Upper lobe of left lung (tissue), 4 donors: ENCODE measurements at regions not wholly inside any gene's neighbourhood (a gene's known extent, or its start where the extent isn't known, plus 50 kb on each side); places are given as distances from the start of the nearest gene placed in this dataset.

Experiments used
- CTCF ChIP-seq, 6 experiments: fragments of 450-650 bp in 4 of 6; fragments of 200-600 bp in 2 of 6; sonication (generic) in 2 of 6; IDR thresholded peaks; one replicate each; pipeline ENCODE4 v1.5.1; 2016 to 2019; ENCODE audit warnings: antibody characterized with exemption in 6 of 6
- POLR2A ChIP-seq, 4 donors: fragments of 450-650 bp; IDR thresholded peaks; one replicate each; pipeline ENCODE4 v1.5.1; 2016 to 2017; ENCODE audit warnings: antibody characterized with exemption in 4 of 4, mild to moderate bottlenecking in 2 of 4

- TF ChIP-seq CTCF (IDR thresholded peaks at IDR 0.05) (no peak), POLR2A (IDR thresholded peaks at IDR 0.05) (no peak)
These were observed 70.0 kb upstream of the SRSF6 start for GRCh38 chr20:43387737-43388136.
